ENCODE measurements at regions not wholly inside any gene's neighbourhood (a gene's known extent, or its start where the extent isn't known, plus 50 kb on each side); places are given as distances from the start of the nearest gene placed in this dataset.
"Not testable (repeated sequence)": the region's sequence is repeated elsewhere in the genome, so short reads cannot be mapped to it uniquely, and the experiment has no call there.

GRCh38 chr6:86619428-86619827 is 317.9 kb upstream of the HTR1E start:
- DNase-seq (ENCODE audit: extremely low read depth, low read depth, low spot score), result no peak

- DNase-seq (ENCODE audit: extremely low read depth, low read depth, low spot score), result no peak
Observed at GRCh38 chr6:86615299-86615698, 322.0 kb upstream of the HTR1E start.

- no peak for DNase-seq (ENCODE audit: extremely low read depth, low read depth, low spot score)
Observed at GRCh38 chr6:86609549-86610388, 327.6 kb upstream of the HTR1E start.

GRCh38 chr6:86603364-86603763 is 334.0 kb upstream of the HTR1E start:
- DNase-seq (ENCODE audit: extremely low read depth, low read depth, low spot score), result not testable (repeated sequence)

GRCh38 chr6:86602093-86602492 is 335.2 kb upstream of the HTR1E start:
- DNase-seq (ENCODE audit: extremely low read depth, low read depth, low spot score), result not testable (repeated sequence)

- DNase-seq (ENCODE audit: extremely low read depth, low read depth, low spot score), result not testable (repeated sequence)
Observed at GRCh38 chr6:86598969-86599368, 338.4 kb upstream of the HTR1E start.

- no peak for DNase-seq (ENCODE audit: extremely low read depth, low read depth, low spot score)
Observed at GRCh38 chr6:86595641-86596040, 341.7 kb upstream of the HTR1E start.

- DNase-seq (ENCODE audit: extremely low read depth, low read depth, low spot score), result no peak
Observed at GRCh38 chr6:86586195-86586594, 351.1 kb upstream of the HTR1E start.

- DNase-seq (ENCODE audit: extremely low read depth, low read depth, low spot score), result no peak
Observed at GRCh38 chr6:86581833-86582232, 355.5 kb upstream of the HTR1E start.

GRCh38 chr6:86563197-86563596 is 374.1 kb upstream of the HTR1E start:
- no peak for DNase-seq (ENCODE audit: extremely low read depth, low read depth, low spot score)

- no peak for DNase-seq (ENCODE audit: extremely low read depth, low read depth, low spot score)
Observed at GRCh38 chr6:86558318-86558717, 379.0 kb upstream of the HTR1E start.

- DNase-seq (ENCODE audit: extremely low read depth, low read depth, low spot score), result no peak
Observed at GRCh38 chr6:86537292-86537861, 400.0 kb upstream of the HTR1E start.

GRCh38 chr6:86536121-86536520 is 401.2 kb upstream of the HTR1E start:
- no peak for DNase-seq (ENCODE audit: extremely low read depth, low read depth, low spot score)

GRCh38 chr6:86535100-86535499 is 402.2 kb upstream of the HTR1E start:
- no peak for DNase-seq (ENCODE audit: extremely low read depth, low read depth, low spot score)

- no peak for DNase-seq (ENCODE audit: extremely low read depth, low read depth, low spot score)
Observed at GRCh38 chr6:86529635-86530034, 407.7 kb upstream of the HTR1E start.

- no peak for DNase-seq (ENCODE audit: extremely low read depth, low read depth, low spot score)
Observed at GRCh38 chr6:86526238-86526637, 411.1 kb upstream of the HTR1E start.

GRCh38 chr6:86516087-86516486 is 421.2 kb upstream of the HTR1E start:
- DNase-seq (ENCODE audit: extremely low read depth, low read depth, low spot score), result no peak

GRCh38 chr6:86511962-86512361 is 425.4 kb upstream of the HTR1E start:
- no peak for DNase-seq (ENCODE audit: extremely low read depth, low read depth, low spot score)

- no peak for DNase-seq (ENCODE audit: extremely low read depth, low read depth, low spot score)
Observed at GRCh38 chr6:86508230-86508629, 429.1 kb upstream of the HTR1E start.

GRCh38 chr6:86502497-86502896 is 434.8 kb upstream of the HTR1E start:
- DNase-seq (ENCODE audit: extremely low read depth, low read depth, low spot score), result no peak

GRCh38 chr6:86500035-86500434 is 437.3 kb upstream of the HTR1E start:
- DNase-seq (ENCODE audit: extremely low read depth, low read depth, low spot score), result no peak

- not testable (repeated sequence) for DNase-seq (ENCODE audit: extremely low read depth, low read depth, low spot score)
Observed at GRCh38 chr6:86489042-86489441, 448.3 kb upstream of the HTR1E start.

All from glomerular endothelial cell (primary cell).